ENCODE measurements at regions not wholly inside any gene's neighbourhood (a gene's known extent, or its start where the extent isn't known, plus 50 kb on each side); places are given as distances from the start of the nearest gene placed in this dataset.

GRCh38 chr16:86925067-86925791, 346.9 kb downstream of the FOXL1 start:
- DNase-seq (ENCODE audit: low spot score) (no peak), ATAC-seq (no peak)
- intact Hi-C loops (cut with DNase I): no loop called here

DNA sequence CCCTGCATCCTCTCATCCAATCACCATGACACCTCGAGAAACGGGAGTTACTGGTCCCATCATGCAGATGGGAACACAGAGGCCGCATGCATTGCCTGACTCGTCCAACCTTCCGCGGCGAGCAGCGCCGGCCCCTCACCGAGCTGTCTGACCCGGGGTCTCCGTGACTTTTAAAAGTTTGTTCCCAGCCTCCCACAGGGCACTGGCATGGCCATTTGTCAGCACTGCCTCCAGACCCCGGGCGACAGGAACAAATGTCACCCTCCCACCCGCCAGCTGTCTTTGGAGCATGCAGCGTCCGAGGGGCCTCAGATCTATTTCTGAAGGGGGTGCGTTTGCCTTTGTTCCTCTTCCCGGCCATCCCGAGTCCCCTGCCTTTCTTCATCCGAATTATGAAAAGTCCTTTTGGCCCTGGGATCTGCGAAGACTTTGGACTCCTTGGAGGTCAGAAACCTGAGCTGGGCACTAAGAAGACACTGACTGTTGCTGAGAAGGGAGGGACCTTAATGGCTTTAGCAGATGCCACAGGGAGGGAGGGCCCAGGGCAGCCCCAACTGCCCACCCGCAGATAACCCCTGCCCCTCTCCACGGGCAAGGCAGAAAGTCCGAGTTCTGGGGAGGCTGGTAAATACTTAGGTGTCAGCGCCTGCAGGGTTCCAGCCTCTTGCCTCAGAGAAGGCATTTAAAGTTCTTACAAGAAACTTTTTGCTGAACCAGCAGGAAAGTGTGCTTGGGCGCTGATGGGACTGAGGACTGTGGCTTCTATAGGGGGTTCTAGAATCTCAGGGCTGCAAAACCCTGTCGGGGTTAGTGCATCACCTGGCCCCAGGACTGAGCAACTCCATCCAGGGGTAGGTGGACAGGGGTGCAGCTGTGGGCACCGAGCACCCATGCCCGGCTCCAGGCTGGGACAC, 348.1 kb downstream of the FOXL1 start:
- ATAC-seq (no peak), DNase-seq (ENCODE audit: low spot score) (no peak)
- intact Hi-C loops (cut with DNase I): no loop called here

GRCh38 chr16:86927699-86928098, 349.4 kb downstream of the FOXL1 start:
- ATAC-seq: no peak
- intact Hi-C loops (cut with DNase I): no loop called here
- no peak for DNase-seq (ENCODE audit: low spot score)

DNA sequence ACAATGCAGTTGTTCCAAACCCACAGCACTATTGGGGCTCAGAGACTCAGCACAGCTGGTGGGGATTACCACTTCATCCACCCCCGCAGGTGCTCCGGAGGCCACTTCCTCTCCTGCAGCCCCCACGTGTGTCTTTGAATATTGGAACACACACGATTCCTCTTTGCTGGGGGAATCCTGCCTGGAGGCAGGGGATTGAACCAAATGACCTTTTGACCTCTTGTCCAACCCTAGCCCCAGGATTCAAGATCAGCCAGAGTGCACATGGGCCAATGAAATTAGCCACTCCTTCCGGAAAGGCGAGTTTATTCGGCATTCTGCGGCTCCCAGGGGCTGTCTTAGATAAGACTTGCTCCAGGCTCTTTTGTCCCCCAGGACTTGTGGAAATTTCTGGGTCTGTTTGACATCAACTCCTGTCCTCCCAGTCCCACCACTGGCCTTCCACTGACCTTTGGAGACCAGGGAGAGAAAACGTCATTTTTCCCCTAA, 350.2 kb downstream of the FOXL1 start:
- intact Hi-C loops (cut with DNase I): no loop called here
- ATAC-seq: peak; percentile 9
- no peak for DNase-seq (ENCODE audit: low spot score)

- intact Hi-C loops (cut with DNase I): no loop called here
- ATAC-seq (peak; percentile 66), DNase-seq (ENCODE audit: low spot score) (no peak)
Measured at GRCh38 chr16:86929057-86929871, 350.9 kb downstream of the FOXL1 start.

- ATAC-seq (no peak), DNase-seq (ENCODE audit: low spot score) (no peak)
- intact Hi-C loops (cut with DNase I): no loop called here
Measured at GRCh38 chr16:86930001-86930400, 351.7 kb downstream of the FOXL1 start.

GRCh38 chr16:86930663-86931373, 352.5 kb downstream of the FOXL1 start:
- intact Hi-C loops (cut with DNase I): no loop called here
- ATAC-seq (no peak), DNase-seq (ENCODE audit: low spot score) (no peak)

- intact Hi-C loops (cut with DNase I): no loop called here
- no peak for DNase-seq (ENCODE audit: low spot score)
- ATAC-seq: peak; percentile 64
Measured at GRCh38 chr16:86931410-86931941, 353.1 kb downstream of the FOXL1 start.

DNA sequence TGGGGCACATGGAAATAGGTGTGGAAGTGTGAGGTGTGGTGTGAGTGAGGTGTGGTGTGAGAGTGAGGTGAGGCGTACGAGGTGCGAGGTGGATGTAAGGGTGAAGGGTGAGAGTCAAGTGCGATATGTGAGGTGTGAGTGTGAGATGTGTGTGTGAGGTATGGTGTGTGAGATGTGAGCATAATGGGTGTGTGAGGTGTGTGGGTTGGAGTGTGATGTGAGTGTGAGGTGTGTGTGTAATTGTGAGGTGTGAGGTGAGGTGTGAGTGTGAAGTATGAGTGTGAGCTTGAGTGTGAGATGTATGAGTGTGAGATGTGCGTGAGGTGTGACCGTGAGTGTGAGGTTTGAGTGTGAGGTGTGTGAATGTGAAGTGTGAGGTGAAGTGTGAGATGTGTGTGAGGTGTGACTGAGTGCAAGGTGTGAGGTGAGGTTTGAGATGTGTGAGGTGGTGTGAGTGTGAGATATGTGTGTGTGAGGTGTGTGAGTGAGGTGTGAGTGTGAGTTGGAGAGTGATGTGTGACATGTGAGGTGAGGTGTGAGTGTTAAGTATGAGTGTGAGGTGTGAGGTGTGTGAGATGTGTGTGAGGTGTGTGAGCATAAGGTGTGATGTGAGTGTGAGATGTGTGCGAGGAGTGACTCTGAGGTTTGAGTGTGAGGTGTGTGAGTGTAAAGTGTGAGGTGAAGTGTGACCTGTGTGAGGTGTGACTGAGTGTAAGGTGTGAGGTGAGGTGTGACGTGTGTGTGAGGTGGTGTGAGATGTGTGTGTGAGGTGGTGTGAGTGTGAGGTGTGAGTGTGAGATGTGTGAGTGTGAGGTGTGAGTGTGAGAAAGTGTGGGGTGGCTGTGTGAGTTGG, 354.0 kb downstream of the FOXL1 start:
- intact Hi-C loops (cut with DNase I): no loop called here
- DNase-seq (ENCODE audit: low spot score) (no peak), ATAC-seq (no peak)

DNA sequence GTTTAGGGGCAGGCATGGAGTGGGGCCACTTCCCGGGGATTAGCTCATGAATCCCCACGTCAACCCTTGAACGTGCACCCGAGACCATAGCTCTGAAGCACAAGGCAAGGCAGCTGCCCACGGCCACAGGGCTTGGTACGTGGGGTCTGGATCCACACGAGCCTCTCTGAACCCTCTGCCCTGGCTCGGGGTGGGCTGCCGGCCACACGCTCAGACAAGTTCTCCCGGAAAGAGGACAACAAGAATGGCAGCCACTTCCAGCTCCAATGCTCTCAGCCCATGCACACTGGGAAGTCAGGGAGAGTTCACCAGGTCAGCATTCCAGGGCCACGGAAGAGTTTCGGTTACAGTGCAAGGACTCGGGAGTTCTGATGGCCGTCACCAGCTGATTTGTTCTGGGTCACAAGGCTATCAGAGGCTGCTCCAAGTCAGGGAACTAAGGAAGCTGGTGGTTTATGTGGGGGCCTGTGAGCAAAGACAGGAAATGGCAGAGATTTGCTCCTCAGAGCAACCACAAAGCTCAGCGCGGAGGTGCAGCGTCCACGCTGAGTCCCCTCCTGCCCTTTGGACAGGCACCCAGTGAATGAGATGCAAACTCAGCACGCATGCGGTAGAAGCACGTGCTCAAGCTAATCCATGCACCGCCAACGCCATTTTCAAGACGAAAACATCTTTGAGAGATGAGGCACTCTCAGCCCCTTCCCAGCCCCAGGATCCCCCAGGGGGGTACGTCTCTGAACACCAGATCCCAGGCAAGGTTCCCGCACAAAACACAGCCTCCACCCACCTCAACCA, 356.4 kb downstream of the FOXL1 start:
- ATAC-seq (no peak), DNase-seq (ENCODE audit: low spot score) (no peak)
- intact Hi-C loops (cut with DNase I): no loop called here

GRCh38 chr16:86939609-86940008, 361.3 kb downstream of the FOXL1 start:
- ATAC-seq: no peak
- intact Hi-C loops (cut with DNase I): no loop called here

DNA sequence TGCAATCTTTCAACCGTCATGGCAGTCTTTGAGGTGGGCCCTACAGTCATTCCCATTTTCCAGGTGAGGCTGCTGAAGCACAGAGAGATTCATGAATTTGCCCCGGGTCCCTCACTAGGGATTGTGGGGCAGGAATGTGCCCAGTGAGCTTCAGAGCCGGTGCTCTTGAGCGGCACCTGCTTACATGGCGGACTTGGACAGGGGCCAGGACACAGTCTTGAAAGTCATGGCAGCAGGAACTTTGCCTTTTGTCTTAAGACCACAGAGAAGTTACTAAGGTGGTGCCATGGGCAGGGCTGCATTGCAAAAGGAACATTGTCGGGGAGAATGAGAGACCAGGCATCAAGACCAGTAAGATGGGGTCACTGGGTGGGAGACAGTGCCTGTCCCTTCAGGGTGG, 363.4 kb downstream of the FOXL1 start:
- ATAC-seq (no peak), DNase-seq (ENCODE audit: low spot score) (no peak)
- intact Hi-C loops (cut with DNase I): no loop called here

More at GRCh38 chr16:86939609-86940008, 361.3 kb downstream of the FOXL1 start:
- no peak for DNase-seq (ENCODE audit: low spot score)

- intact Hi-C loops (cut with DNase I): no loop called here
- ATAC-seq: no peak
- DNase-seq (ENCODE audit: low spot score): no peak
Measured at GRCh38 chr16:86942151-86943051, 364.1 kb downstream of the FOXL1 start.

DNA sequence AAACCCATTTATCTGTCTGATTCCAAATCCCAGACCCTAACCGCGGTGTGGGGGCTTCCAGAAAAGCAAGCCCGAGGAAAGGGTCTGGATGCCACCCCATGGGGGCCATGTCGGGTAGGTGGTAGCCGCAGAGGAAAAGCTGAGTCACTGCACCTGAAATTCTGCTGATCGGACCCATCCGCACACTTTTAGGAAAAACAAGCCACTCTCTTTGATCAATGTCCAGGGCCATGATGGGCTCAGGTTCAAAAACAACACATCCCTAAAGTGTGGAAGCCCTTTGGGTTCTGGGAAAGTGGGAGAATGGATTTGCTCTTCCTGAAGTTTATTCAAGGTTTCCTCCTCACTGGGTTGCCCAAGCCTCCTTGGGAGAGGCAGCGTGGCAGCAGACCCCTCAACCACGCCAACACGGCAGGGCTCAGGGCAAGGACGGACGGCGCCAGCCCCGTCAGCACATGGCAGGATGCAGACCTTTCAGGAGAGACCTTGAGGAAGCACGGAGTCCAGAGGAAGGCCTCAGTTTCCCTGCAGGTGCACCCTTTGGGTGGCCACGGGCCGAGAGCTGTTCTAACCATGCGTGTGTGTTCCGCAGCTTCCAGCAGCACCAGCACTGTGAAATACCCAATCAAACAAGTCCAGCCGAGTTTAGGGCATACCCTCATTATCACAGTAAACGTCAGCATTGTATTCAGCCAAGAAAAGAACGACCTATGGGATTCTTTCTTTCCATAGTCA, 367.0 kb downstream of the FOXL1 start:
- DNase-seq (ENCODE audit: low spot score): no peak
- no peak for ATAC-seq
- intact Hi-C loops (cut with DNase I): no loop called here

DNA sequence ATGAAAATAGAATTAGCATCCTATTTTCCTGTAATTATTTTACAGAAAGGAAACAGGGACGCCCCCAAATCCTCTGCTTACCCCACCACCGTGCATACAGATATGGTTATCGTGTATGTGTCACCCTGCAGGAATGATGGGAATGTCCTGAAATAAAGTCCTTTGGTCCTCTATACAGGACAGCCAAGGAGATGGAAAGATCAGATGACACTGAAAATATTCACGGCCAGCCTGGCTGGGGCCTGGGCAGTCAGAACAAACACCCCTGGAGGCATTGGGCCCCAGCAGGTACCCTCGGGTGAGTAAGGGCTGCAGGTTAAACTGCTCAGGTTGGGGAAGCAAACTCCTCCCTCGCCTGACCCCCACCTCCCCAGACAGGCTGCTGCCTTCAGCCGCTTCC, 368.0 kb downstream of the FOXL1 start:
- ATAC-seq (no peak), DNase-seq (ENCODE audit: low spot score) (no peak)
- intact Hi-C loops (cut with DNase I): no loop called here

Data from sciatic nerve (tissue), 2 donors.